ENCODE measurements at regions not wholly inside any gene's neighbourhood (a gene's known extent, or its start where the extent isn't known, plus 50 kb on each side); places are given as distances from the start of the nearest gene placed in this dataset.

- Histone ChIP-seq H3K36me3 (ENCODE audit: control insufficient read depth, insufficient read depth, low read length) (no peaks in the 10 kb centered on the region), H3K4me2 (ENCODE audit: low read length) (no peak overlapping the region), H3K79me2 (no peaks in the 10 kb centered on the region), H3K9ac (no peak overlapping the region), H3K27ac (no peak overlapping the region), H3K4me3 (ENCODE audit: low read depth, low read length) (no peak overlapping the region), H2AFZ (no peak overlapping the region), H3K9me3 (ENCODE audit: control insufficient read depth, low read length) (no peaks in the 10 kb centered on the region), H3K4me1 (no peaks in the 10 kb centered on the region), H3K27me3 (ENCODE audit: control insufficient read depth, insufficient read depth, low read length) (no peaks in the 10 kb centered on the region)
- no peak for TF ChIP-seq CTCF (IDR thresholded peaks at IDR 0.05)
These were observed 102.9 kb upstream of the SMAD3 start for GRCh38 chr15:66962522-66962921.

DNA sequence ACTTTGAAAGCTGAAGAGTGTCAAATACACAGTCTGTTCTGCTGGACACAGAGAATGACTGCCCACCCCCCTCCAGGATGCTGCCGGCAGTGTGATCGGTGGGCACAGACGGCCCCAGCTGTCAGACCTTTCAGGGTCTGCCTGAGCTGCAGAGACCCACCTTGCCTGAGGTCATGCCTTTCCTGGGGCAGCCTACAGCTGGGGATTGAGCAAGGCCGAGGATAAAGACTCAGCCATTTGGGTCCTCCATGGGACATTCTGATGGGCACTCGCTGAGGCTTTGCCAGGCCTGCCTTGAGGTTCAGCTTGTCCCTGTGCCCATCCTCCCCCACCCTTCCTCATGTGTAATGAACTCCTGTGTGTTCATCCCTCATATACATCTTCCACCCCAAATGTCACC lies 102.3 kb upstream of the SMAD3 start:
- Histone ChIP-seq H3K27me3 (ENCODE audit: control insufficient read depth, insufficient read depth, low read length) (no peaks in the 10 kb centered on the region), H3K36me3 (ENCODE audit: control insufficient read depth, insufficient read depth, low read length) (no peaks in the 10 kb centered on the region), H3K4me3 (ENCODE audit: low read depth, low read length) (no peak overlapping the region), H3K27ac (no peak overlapping the region), H3K79me2 (no peaks in the 10 kb centered on the region), H3K4me1 (no peaks in the 10 kb centered on the region), H2AFZ (no peak overlapping the region), H3K9me3 (ENCODE audit: control insufficient read depth, low read length) (no peaks in the 10 kb centered on the region), H3K4me2 (ENCODE audit: low read length) (no peak overlapping the region), H3K9ac (no peak overlapping the region)
- no peak for TF ChIP-seq CTCF (IDR thresholded peaks at IDR 0.05)

GRCh38 chr15:66963710-66964109 lies 101.7 kb upstream of the SMAD3 start:
- no peak overlapping the region for H3K9ac ChIP-seq
- H3K4me3 ChIP-seq (ENCODE audit: low read depth, low read length) = no peak overlapping the region
- no peaks in the 10 kb centered on the region for H3K36me3 ChIP-seq (ENCODE audit: control insufficient read depth, insufficient read depth, low read length)
- no peaks in the 10 kb centered on the region for H3K27me3 ChIP-seq (ENCODE audit: control insufficient read depth, insufficient read depth, low read length)
- H3K27ac ChIP-seq = no peak overlapping the region
- H3K4me2 ChIP-seq (ENCODE audit: low read length) = no peak overlapping the region
- H3K79me2 ChIP-seq = no peaks in the 10 kb centered on the region
- H3K9me3 ChIP-seq (ENCODE audit: control insufficient read depth, low read length) = no peaks in the 10 kb centered on the region
- H3K4me1 ChIP-seq = no peaks in the 10 kb centered on the region
- TF ChIP-seq CTCF (IDR thresholded peaks at IDR 0.05) = no peak
- no peak overlapping the region for H2AFZ ChIP-seq

GRCh38 chr15:66964111-66964738 lies 101.2 kb upstream of the SMAD3 start:
- no peak overlapping the region for H2AFZ ChIP-seq
- H3K4me3 ChIP-seq (ENCODE audit: low read depth, low read length) = no peak overlapping the region
- H3K79me2 ChIP-seq = no peaks in the 10 kb centered on the region
- TF ChIP-seq CTCF (IDR thresholded peaks at IDR 0.05) = no peak
- no peak overlapping the region for H3K9ac ChIP-seq
- H3K9me3 ChIP-seq (ENCODE audit: control insufficient read depth, low read length) = no peaks in the 10 kb centered on the region
- no peaks in the 10 kb centered on the region for H3K36me3 ChIP-seq (ENCODE audit: control insufficient read depth, insufficient read depth, low read length)
- no peaks in the 10 kb centered on the region for H3K4me1 ChIP-seq
- no peak overlapping the region for H3K4me2 ChIP-seq (ENCODE audit: low read length)
- H3K27me3 ChIP-seq (ENCODE audit: control insufficient read depth, insufficient read depth, low read length) = no peaks in the 10 kb centered on the region
- no peak overlapping the region for H3K27ac ChIP-seq

GRCh38 chr15:66964791-66965190 lies 100.6 kb upstream of the SMAD3 start:
- no peak overlapping the region for H3K9ac ChIP-seq
- TF ChIP-seq CTCF (IDR thresholded peaks at IDR 0.05) = no peak
- H3K27me3 ChIP-seq (ENCODE audit: control insufficient read depth, insufficient read depth, low read length) = no peaks in the 10 kb centered on the region
- H3K9me3 ChIP-seq (ENCODE audit: control insufficient read depth, low read length) = no peaks in the 10 kb centered on the region
- H3K4me1 ChIP-seq = no peaks in the 10 kb centered on the region
- H3K4me3 ChIP-seq (ENCODE audit: low read depth, low read length) = no peak overlapping the region
- no peak overlapping the region for H3K27ac ChIP-seq
- no peak overlapping the region for H2AFZ ChIP-seq
- no peaks in the 10 kb centered on the region for H3K36me3 ChIP-seq (ENCODE audit: control insufficient read depth, insufficient read depth, low read length)
- no peaks in the 10 kb centered on the region for H3K79me2 ChIP-seq
- H3K4me2 ChIP-seq (ENCODE audit: low read length) = no peak overlapping the region
